ENCODE measurements at regions not wholly inside any gene's neighbourhood (a gene's known extent, or its start where the extent isn't known, plus 50 kb on each side); places are given as distances from the start of the nearest gene placed in this dataset.

DNA sequence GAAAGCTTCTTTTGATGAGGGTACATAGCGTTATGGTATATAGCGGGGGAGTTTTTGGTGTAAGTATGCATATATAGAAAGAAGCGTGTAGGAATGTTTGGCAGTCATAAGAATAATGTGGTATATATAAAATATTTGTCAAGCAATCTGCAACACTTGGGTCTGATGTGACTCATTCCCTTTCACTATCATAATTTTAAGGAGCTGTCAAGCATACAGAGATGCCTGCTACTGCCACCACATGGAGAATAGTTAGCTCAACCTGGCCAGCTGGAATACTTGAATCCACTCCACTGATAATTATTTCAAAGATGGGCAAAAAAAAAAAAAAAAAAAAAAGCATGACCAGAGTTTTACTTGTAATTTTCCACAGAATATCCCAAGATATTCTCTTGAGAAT, 559.8 kb upstream of the REG3G start:
- TF ChIP-seq, protein P1, sequence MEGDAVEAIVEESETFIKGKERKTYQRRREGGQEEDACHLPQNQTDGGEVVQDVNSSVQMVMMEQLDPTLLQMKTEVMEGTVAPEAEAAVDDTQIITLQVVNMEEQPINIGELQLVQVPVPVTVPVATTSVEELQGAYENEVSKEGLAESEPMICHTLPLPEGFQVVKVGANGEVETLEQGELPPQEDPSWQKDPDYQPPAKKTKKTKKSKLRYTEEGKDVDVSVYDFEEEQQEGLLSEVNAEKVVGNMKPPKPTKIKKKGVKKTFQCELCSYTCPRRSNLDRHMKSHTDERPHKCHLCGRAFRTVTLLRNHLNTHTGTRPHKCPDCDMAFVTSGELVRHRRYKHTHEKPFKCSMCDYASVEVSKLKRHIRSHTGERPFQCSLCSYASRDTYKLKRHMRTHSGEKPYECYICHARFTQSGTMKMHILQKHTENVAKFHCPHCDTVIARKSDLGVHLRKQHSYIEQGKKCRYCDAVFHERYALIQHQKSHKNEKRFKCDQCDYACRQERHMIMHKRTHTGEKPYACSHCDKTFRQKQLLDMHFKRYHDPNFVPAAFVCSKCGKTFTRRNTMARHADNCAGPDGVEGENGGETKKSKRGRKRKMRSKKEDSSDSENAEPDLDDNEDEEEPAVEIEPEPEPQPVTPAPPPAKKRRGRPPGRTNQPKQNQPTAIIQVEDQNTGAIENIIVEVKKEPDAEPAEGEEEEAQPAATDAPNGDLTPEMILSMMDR (IDR thresholded peaks at IDR 0.05) = peak; percentile 14; the same call in 1 of the 2 replicates

DNA sequence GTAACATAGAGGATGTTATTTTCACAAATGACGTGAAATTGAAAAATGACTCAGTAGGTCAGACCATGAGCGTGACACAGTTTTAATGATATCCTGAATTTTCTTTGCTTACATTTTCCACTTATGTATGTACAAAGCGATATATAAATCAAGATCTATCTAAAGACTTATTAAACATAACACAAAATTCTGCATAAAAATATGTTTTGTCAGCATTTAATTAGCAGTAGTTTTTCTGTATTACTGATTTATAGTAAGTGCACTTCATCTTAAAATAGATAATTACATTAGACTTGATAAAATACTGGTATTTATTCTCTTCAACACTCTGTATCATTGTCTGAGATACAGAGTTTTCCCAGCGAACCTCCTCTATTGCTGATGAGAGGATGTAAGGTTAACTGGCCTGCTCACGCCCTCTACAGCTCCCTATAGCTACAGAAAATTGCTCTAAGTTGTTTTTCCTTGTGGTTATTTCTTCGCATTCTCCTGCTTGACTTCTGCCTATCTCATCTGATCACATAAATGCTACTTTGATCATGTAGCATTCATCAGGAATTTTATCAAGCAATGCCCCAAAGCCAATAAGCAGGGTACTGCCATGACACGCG, 548.8 kb upstream of the REG3G start:
- TF ChIP-seq, protein P1 (IDR thresholded peaks at IDR 0.05) = no peak

DNA sequence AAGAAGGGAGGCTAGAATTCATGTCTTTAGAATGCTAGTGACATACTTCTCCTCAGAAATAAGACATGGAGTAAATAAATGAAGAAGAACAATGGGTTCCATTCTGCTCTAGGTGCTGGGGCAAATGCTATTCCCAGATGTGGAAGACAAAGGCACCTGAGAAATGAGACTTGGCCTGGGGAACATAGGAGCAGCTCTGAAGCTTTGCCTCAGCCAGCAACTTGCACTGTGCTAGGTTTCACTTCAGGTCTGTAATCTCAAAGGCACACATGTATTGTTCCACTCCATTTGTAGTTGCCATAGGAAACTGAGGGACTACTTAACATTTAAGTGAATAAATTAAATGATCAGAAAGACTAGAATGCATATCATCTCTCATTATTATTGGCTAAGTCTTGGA, 538.9 kb upstream of the REG3G start:
- TF ChIP-seq, protein P1 (IDR thresholded peaks at IDR 0.05) = no peak

DNA sequence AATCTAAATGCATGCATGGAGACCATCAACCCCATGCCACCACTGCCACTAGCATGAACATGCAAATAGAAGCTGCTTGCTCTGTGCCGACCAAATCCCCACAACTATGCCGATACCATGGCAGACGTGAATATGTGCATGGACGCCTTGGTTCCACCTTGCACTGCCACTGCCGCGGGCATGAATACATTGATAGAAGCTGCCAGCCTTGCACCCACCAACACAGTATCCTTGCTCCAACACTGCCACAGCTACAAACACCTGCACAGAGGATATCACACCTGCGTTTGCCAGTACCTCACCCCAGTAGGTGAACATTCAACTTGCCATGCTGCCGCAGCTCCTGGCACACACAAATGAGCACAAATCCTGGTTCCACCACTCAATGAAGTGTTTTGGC, 527.4 kb upstream of the REG3G start:
- TF ChIP-seq, protein P1 (IDR thresholded peaks at IDR 0.05) = no peak

DNA sequence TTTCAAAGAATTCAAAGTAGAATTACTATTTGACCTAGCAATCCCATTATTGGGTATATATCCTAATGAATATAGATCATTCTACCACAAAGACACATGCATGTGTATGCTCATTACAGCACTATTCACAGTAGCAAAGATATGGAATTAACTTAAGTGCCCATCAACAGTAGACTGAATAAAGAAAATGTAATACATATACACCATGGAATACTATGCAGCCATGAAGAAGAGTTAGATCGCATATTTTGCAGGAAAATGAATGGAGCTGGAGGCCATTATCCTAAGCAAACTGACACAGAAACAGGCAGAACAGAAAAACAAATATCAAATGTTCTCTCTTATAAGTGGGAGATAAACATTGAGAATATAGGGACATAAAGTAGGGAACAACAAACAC, 519.2 kb upstream of the REG3G start:
- TF ChIP-seq, protein P1 (IDR thresholded peaks at IDR 0.05) = no peak

DNA sequence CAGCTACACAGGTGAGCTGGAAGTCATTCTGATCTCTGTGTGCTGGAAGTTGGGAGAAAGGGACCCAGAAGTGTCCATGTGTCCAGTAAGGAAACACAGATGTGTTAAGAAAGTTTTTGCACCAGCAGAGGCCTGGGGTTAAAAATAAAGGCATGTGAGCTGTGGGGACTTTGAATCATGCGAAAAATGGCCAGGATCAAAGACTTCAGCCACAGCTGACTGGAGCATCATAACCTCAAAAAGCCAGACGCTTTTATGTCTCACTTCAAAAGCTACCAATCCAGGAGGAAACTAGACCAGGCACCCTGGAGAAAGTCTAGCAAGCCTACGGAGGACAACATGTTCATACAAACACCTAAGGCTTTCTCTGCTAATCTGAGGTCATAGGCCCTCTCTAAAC, 503.6 kb upstream of the REG3G start:
- TF ChIP-seq, protein P1 (IDR thresholded peaks at IDR 0.05) = no peak

DNA sequence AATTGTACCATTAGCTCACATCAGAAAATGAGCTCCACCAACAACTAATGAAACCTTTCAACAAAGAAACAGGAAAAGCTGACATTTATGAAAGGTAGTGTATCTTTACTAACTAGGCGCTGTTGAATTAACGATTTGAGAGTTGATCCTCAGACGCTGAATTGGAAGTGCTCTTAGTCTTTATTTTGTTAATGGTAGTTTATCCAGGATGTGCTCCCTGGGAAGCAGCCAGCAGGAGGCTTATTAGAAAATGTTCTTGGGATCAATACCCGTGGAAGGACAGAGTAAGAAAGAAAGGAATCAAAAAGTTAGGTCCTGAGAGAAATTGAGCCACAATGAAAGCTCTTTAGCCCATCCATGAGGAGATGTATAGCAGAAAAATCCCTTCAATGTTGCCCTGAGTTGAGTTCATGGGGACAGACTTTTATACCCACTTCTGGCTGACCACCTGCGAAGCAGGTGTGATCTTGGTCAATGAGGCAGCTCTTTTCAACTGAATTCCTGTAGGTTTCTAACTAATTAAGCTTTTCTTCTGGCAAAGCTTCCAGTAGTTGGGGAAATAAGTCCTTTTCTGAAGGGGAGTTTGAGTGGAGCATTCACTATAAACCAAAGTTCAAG, 492.6 kb upstream of the REG3G start:
- TF ChIP-seq, protein P1 (IDR thresholded peaks at IDR 0.05) = no peak

All from LNCAP (cell line).